ENCODE measurements at regions not wholly inside any gene's neighbourhood (a gene's known extent, or its start where the extent isn't known, plus 50 kb on each side); places are given as distances from the start of the nearest gene placed in this dataset.

GRCh38 chr3:67882981-67883380 is 228.6 kb upstream of the SUCLG2 start:
- H3K36me3 Mint-ChIP-seq (ENCODE audit: low read depth): no peaks in the 10 kb centered on the region
- no peaks in the 10 kb centered on the region for H3K9me3 Mint-ChIP-seq
- no peak overlapping the region for H3K27ac Mint-ChIP-seq
- peaks cover 9% of the 10 kb centered on the region for H3K4me1 Mint-ChIP-seq
- H3K4me3 Mint-ChIP-seq: no peak overlapping the region
- TF ChIP-seq CTCF (IDR thresholded peaks at IDR 0.05; ENCODE audit: unreplicated experiment in 3 of 3): no peak
- no peaks in the 10 kb centered on the region for H3K27me3 Mint-ChIP-seq (ENCODE audit: low read depth)

GRCh38 chr3:67876261-67876660 is 221.8 kb upstream of the SUCLG2 start:
- Mint-ChIP-seq H3K4me1 (peaks cover 4% of the 10 kb centered on the region), H3K4me3 (no peak overlapping the region), H3K27me3 (ENCODE audit: low read depth) (no peaks in the 10 kb centered on the region), H3K36me3 (ENCODE audit: low read depth) (no peaks in the 10 kb centered on the region), H3K27ac (no peak overlapping the region), H3K9me3 (no peaks in the 10 kb centered on the region)
- no peak for TF ChIP-seq CTCF (IDR thresholded peaks at IDR 0.05; ENCODE audit: unreplicated experiment in 3 of 3)

GRCh38 chr3:67875858-67876257 is 221.4 kb upstream of the SUCLG2 start:
- no peaks in the 10 kb centered on the region for H3K27me3 Mint-ChIP-seq (ENCODE audit: low read depth)
- H3K4me3 Mint-ChIP-seq: no peak overlapping the region
- no peak overlapping the region for H3K27ac Mint-ChIP-seq
- no peak for TF ChIP-seq CTCF (IDR thresholded peaks at IDR 0.05; ENCODE audit: unreplicated experiment in 3 of 3)
- H3K36me3 Mint-ChIP-seq (ENCODE audit: low read depth): no peaks in the 10 kb centered on the region
- no peaks in the 10 kb centered on the region for H3K9me3 Mint-ChIP-seq
- peaks cover 4% of the 10 kb centered on the region for H3K4me1 Mint-ChIP-seq

GRCh38 chr3:67875338-67875737 is 220.9 kb upstream of the SUCLG2 start:
- H3K27ac Mint-ChIP-seq: no peak overlapping the region
- TF ChIP-seq CTCF (IDR thresholded peaks at IDR 0.05; ENCODE audit: unreplicated experiment in 3 of 3): no peak
- H3K9me3 Mint-ChIP-seq: peaks cover under 1% of the 10 kb centered on the region
- peaks cover 4% of the 10 kb centered on the region for H3K4me1 Mint-ChIP-seq
- H3K27me3 Mint-ChIP-seq (ENCODE audit: low read depth): no peaks in the 10 kb centered on the region
- H3K4me3 Mint-ChIP-seq: no peak overlapping the region
- no peaks in the 10 kb centered on the region for H3K36me3 Mint-ChIP-seq (ENCODE audit: low read depth)

GRCh38 chr3:67870477-67870876 is 216.1 kb upstream of the SUCLG2 start:
- Mint-ChIP-seq H3K27ac (peak overlapping the region in 1 of 3 experiments; percentile 79), H3K9me3 (peaks cover 6% of the 10 kb centered on the region), H3K4me1 (no peaks in the 10 kb centered on the region), H3K27me3 (ENCODE audit: low read depth) (no peaks in the 10 kb centered on the region), H3K36me3 (ENCODE audit: low read depth) (no peaks in the 10 kb centered on the region), H3K4me3 (no peak overlapping the region)
- no peak for TF ChIP-seq CTCF (IDR thresholded peaks at IDR 0.05; ENCODE audit: unreplicated experiment in 3 of 3)

GRCh38 chr3:67866571-67866970 is 212.2 kb upstream of the SUCLG2 start:
- no peaks in the 10 kb centered on the region for H3K4me1 Mint-ChIP-seq
- no peak overlapping the region for H3K27ac Mint-ChIP-seq
- no peak overlapping the region for H3K4me3 Mint-ChIP-seq
- no peak for TF ChIP-seq CTCF (IDR thresholded peaks at IDR 0.05; ENCODE audit: unreplicated experiment in 3 of 3)
- no peaks in the 10 kb centered on the region for H3K27me3 Mint-ChIP-seq (ENCODE audit: low read depth)
- peaks cover 6% of the 10 kb centered on the region for H3K9me3 Mint-ChIP-seq
- H3K36me3 Mint-ChIP-seq (ENCODE audit: low read depth): no peaks in the 10 kb centered on the region
